H54 (cell line): ENCODE measurements at regions not wholly inside any gene's neighbourhood (a gene's known extent, or its start where the extent isn't known, plus 50 kb on each side); places are given as distances from the start of the nearest gene placed in this dataset.
"Not testable (repeated sequence)": the region's sequence is repeated elsewhere in the genome, so short reads cannot be mapped to it uniquely, and the experiment has no call there.

Experiments
- DNase-seq: peaks from one replicate; pipeline ENCODE4 v3.0.0; 2011; ENCODE audit warnings: low spot score, mixed read lengths; ENCODE audit not compliant: insufficient read length
- FAIRE-seq: peaks from 3 replicates; lab custom pipeline; 2011; peaks lifted over from hg19 to GRCh38; lab: Jason Lieb, UNC
- POLR2A ChIP-seq: IDR thresholded peaks from 2 replicates; pipeline ENCODE4 v1.6.1; 2011; ENCODE audit warnings: low read depth, mild to moderate bottlenecking, low read length

DNA sequence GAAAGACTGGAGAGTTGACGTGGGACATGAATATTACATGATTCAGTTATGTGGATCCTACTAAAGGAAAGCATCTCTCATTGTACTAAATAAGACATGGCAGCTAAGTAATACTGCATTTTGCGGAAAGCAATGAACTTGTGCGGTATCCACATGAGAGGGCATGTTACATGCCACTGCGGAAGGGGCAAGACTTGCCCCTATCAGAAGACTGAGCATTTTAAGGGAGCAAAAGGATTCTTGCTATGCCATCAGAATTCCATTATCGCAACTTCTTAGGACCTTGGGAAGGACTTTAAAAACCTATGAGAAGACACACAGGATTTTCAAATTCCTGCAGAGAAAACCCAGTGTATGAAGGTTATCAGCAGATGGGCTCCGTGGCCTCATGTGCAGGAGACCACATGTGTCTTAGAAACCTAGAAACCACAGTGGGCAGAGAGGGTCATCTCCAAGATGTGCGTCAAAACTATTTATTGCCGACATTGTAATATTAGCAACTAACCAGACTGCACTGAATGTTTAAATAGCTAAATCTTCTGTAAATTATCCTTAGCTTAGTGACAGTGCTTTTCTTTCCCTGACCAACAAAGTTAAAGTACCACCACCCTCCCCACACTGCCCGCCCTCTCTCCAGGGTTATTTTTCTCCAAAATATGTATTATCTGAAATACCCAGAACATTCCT lies 457.7 kb downstream of the ICE1 start:
- DNase-seq (no peak), FAIRE-seq (no peak)
- no peak for TF ChIP-seq POLR2A

- FAIRE-seq = no peak
- no peak for DNase-seq
- TF ChIP-seq POLR2A = no peak
Observed at GRCh38 chr5:5857396-5857795, 434.9 kb downstream of the ICE1 start.

DNA sequence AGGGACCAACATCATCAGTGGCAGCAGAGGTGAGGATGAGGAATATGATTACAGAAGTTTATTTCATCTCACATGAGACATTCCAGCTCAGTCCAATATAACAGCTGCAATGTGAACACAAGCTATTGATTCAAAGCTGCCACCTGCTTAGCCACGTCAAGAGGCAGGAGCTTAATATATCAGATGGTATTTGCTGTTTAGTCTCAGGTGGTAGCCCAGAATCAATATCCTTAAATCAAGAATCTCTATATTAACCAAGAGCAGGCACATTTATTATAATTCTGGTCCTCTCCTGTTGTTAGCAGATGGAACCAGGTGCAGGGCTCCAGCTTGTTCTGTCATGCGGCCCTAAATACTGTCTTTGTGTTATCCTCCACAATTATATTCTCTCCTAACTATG lies 431.6 kb downstream of the ICE1 start:
- TF ChIP-seq POLR2A = no peak
- no peak for DNase-seq
- FAIRE-seq = no peak

DNA sequence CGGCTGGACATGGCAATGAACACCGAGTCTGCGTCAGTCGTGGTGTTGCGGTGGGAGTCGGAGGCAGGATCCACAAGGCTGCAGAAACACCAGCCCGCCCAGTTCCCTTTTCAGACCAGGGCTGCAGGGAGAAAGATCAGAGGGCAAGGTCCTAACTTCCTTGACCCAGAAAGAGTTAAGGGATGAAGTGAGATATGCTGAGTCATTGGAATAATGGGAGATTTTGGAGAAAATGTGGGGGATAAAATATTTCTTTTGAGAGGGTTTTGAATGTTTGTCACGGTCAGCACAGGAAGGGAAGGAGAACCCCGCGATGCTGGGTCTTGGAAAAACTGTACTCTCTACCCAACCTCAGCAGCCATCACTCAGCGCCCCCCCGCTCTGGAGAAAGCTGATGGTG lies 416.0 kb downstream of the ICE1 start:
- DNase-seq (no peak), FAIRE-seq (no peak)

DNA sequence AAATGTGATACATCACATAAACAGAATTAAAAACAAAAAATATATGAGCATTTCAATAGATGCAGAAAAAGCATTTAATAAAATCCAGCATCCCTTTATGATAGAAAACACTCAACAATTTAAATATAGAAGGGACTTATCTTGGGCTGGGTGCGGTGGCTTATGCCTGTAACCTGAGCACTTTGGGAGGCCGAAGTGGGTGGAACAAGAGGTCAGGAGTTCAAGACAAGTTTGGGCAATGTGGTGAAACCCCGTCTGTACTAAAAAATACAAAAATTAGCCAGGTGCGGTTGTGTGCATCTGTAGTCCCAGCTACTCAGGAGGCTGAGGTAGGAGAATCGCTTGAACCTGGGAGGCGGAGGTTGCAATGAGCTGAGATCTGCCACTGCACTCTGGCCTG lies 409.1 kb downstream of the ICE1 start:
- FAIRE-seq, DNase-seq: not testable (repeated sequence)

More for the DNA sequence above, 416.0 kb downstream of the ICE1 start:
- no peak for TF ChIP-seq POLR2A

DNA sequence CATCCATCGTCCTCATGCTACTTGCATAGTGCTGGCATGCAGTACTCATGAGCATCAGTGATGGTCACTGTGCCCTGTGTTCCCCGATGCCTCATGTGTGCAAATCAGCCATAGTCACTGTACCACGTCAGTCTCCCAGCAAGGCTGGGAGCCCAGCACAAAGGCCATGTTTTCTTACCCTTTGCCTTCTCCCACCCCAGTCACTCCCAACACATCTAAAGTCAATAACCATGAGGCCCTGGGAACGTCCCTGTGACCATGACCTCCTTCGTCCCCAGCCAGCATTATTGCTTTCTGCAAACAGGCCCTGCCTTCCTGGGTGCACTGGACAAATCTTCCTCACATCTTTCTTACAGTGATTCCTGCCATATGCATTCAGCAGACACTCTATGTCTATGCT lies 406.1 kb downstream of the ICE1 start:
- FAIRE-seq (no peak), DNase-seq (no peak)
- TF ChIP-seq POLR2A = no peak

DNA sequence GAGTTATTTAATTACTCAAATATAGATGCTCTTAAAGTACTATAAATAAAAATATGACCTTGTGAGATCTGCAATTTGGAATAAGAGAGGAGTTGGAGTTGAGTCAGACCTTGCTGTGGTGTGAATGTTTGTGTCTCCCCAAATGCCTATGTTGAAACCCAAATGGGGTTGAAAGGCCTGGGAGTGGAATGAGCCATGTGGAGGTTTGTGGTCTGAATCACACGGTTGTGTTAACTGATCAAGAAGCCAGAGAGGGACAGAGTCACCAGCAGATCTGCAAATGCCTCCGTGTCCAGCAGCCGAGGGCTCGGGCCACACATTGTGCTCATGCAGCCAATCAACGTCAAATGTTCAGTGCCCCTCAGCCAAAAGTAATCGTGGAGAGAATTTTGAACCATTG lies 404.4 kb downstream of the ICE1 start:
- DNase-seq (no peak), FAIRE-seq (no peak)
- TF ChIP-seq POLR2A = no peak

DNA sequence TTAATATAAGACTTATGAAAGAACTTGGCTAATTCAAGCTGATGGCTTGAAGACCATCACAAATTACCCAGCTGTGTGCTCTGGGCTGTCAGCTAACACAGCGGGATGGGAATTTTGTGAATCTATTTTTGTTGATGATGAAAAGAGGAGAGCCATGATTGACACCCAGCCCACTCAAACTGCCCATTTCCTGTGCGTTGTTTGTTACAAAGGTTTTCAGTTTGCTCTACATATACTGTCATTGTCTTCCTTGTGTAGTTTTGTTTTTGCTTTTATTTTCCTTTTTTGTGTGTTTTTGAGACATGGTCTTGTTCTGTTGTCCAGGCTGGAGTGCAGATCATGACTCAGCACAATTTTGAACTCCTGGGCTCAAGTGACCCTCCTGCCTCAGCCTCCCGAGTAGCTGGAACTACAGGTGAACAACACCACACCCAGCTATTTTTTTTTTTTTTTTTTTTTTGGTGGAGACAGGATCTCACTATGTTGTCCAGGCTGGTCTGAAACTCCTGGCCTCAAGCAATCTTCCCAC lies 400.3 kb downstream of the ICE1 start:
- FAIRE-seq (no peak), DNase-seq (no peak)
- no peak for TF ChIP-seq POLR2A

DNA sequence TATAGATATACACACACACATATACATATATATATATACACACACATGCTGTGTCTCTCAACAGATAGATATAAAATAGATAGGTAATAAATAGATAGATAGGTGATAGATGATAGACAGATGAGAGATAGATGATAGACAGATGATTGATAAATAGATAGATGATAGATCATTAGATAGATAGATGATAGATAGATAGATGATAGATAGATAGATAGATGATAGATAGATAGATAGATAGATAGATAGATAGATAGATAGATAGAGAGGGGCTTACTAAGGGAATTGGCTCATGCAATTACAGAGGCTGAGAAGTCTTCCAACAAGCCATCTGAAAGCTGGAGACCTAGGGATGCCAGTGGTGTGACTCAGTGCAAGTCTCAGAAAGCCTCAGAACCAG lies 394.5 kb downstream of the ICE1 start:
- DNase-seq = no peak
- no peak for FAIRE-seq
- no peak for TF ChIP-seq POLR2A

GRCh38 chr5:5813441-5813840 lies 391.0 kb downstream of the ICE1 start:
- DNase-seq = no peak
- no peak for FAIRE-seq
- TF ChIP-seq POLR2A = no peak

GRCh38 chr5:5810461-5810860 lies 388.0 kb downstream of the ICE1 start:
- no peak for TF ChIP-seq POLR2A
- FAIRE-seq (no peak), DNase-seq (no peak)

DNA sequence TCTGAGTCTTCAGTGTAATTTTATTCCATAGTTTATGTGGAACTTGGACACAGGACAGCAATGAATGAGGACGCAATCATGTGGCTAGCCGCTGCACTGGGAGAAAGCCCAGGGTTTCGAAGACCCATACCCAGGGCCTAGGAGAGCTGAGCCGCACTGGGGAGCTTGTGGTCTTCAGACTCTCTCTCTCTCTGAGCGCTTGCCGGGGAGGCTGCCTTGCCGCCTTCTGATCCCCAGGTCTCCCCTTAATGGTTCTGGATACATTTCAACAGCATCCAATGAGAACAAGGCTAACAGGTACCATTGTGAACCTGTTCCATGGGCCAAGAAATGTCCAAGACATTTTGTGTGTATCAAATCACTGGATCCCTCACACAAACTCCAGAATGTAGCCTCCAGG lies 383.4 kb downstream of the ICE1 start:
- no peak for TF ChIP-seq POLR2A
- FAIRE-seq = no peak
- no peak for DNase-seq

- TF ChIP-seq POLR2A = no peak
- FAIRE-seq (no peak), DNase-seq (no peak)
Observed at GRCh38 chr5:5804478-5805233, 382.2 kb downstream of the ICE1 start.

- no peak for FAIRE-seq
- no peak for DNase-seq
Observed at GRCh38 chr5:5800801-5801761, 378.6 kb downstream of the ICE1 start.

More at GRCh38 chr5:5800801-5801761, 378.6 kb downstream of the ICE1 start:
- TF ChIP-seq POLR2A = no peak
